ENCODE measurements at regions not wholly inside any gene's neighbourhood (a gene's known extent, or its start where the extent isn't known, plus 50 kb on each side); places are given as distances from the start of the nearest gene placed in this dataset.
A peak's percentile ranks its signal among the peaks of the same experiment; 100 is the strongest.
"Not testable (repeated sequence)": the region's sequence is repeated elsewhere in the genome, so short reads cannot be mapped to it uniquely, and the experiment has no call there.

DNA sequence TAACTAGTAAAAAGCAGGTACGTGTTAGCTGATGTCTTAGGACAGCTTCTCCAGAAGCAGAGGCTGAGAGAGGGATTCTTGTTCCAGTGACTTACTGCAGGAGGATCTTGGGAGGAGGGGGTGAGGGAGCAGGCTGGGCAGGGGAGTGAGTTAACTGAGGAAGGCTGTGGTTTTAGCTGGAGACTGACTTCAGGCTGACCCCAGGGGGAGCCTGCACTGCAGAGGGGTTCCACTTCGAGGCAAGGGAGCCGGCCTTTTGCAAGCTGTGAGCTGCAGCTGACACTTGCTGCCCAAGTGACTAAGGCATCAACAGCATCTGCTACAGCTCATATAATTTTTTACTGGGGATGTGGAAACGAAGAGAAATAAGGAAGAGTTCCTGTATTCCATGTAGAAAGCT, 50.4 kb upstream of the SOD1 start:
- no peak for DNase-seq (ENCODE audit: low spot score)

- no peak for DNase-seq (ENCODE audit: low spot score)
Observed at GRCh38 chr21:31607791-31608190, 51.7 kb upstream of the SOD1 start.

DNA sequence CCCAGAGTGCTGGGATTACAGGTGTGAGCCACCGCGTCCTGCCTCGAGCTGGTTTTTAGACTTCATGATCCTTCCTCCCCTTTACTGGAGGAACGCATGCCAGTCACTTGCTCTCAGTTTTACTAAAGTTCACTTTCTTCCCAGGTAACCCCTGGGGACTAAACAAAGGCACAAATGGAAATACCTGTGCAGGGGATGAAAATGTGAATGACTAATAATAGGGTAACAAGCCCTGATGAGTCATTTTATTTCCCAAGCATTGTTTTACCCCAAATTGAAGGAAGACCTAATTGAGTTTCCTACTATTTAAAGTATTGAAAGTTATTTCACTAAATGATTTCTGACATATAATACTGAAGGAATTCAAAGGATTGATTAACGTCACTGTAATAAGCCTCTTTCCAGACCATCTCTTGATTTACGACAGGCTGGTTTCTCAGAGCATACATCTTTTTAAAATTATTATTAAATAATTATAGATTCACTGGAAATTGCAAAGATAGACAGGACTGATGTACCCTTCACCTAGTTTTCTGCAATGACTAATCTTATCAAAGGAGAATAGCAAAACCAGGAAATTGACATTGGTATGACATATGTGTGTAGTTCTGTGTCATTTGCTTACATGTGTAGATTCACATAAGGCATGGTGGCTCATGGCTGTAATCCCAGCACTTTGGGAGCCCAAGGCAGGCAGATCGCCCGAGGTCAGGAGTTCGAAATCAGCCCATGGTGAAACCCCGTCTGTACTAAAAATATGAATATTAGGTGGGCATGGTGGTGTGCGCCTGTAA, 53.2 kb upstream of the SOD1 start:
- DNase-seq (ENCODE audit: low spot score) = no peak

DNA sequence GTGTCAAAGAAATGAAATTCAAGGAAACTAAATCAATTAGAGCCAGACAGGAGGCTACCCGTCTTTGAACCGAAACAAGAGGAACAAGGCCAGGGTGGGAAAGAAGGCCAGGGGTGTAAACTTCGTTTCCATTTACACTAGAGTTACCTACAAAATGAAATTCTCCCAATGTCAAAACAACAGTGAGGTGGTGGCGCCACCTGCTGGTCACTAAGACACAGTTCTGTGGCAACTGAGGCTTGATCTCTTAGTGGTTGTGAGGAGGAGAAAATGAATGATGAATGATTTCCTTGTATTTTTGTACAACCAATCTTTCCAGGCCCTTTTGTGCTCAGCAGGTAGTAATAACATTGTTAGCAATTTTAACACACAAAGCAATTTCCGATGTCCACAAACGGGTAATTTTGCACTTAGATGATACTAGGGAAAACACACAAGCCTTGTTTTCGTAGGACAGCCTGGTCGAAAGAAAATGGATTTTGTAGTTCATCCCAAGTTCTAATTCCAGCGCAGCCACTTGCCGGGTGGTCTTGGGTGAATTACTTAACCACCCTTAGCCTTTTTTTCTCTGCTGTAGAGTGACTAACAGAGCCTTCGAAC, 54.8 kb upstream of the SOD1 start:
- DNase-seq (ENCODE audit: low spot score) = peak; percentile 60

DNA sequence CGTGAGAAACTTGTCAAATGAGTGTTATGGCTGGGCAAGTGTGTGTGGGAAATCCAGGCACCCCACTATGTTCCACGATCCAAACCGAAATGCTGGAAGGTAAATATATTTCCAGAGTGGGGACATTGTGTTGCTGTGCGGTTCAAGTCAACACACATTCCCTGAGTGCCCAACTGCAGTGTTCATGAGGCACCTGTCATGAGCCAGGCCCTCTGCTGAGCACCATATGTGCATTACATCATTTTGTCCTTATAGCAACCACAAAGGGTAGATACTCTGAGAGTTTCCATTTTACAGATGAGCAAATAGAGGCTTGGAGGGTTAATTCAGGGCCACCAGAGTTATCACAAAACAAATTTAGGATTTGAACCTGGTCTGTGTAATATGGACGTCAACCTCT, 59.9 kb upstream of the SOD1 start:
- DNase-seq (ENCODE audit: low spot score) = no peak

- DNase-seq (ENCODE audit: low spot score) = no peak
Observed at GRCh38 chr21:31599013-31599412, 60.5 kb upstream of the SOD1 start.

- no peak for DNase-seq (ENCODE audit: low spot score)
Observed at GRCh38 chr21:31597683-31598082, 61.8 kb upstream of the SOD1 start.

DNA sequence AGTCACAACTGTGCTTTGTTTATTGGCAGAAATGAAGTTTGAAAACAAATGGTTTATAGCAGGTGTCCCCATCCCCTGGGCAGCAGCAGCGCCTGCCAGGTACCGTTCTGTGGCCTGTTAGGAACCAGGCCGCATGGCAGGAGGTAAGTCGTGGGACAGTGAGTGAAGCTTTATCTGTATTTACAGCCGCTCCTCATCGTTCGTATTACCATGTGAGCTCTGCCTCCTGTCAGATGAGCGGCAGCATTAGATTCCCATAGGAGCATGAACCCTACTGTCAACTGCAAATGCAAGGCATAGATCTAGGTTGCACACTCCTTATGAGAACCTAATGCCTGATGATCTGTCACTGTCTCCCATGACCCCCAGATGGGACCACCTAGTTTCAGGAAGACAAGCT, 63.4 kb upstream of the SOD1 start:
- DNase-seq (ENCODE audit: low spot score) = no peak

DNA sequence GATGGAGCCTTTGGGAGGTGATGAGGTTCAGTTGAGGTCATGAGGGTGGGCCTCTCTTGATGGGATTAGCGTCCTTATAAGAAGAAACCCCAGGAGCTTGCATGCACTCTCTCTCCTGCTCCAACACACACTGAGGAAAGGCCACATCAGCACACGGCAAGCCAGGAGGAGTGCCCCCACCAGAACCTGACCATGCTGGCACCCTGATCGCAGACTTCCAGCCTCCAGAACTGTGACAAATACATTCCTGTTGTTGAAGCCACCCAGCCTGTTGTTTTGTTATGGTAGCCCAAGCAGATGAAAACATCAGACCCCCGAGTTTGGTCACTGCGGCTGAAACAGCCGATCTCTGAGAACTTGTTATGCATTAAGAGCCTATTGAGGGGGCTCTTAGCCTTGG, 64.8 kb upstream of the SOD1 start:
- no peak for DNase-seq (ENCODE audit: low spot score)

DNA sequence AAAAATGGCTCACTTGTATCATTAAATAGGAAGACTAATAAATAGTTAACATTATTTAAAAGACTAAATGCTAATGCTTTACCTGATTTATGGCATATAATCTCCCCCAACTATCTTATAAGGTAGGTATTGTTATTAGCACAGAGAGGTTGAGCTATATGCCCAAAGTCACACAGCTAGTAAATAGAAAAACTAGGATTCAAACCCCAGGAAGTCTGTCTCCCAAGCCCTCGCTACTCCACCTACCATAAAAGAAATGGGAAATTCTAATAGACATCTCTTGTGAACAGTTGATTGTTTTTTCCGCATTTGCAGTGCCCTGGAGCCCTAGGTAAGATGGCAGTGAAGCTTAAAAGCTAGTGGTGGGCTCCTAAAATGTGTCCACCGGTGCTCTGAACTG, 65.2 kb upstream of the SOD1 start:
- no peak for DNase-seq (ENCODE audit: low spot score)

- no peak for DNase-seq (ENCODE audit: low spot score)
Observed at GRCh38 chr21:31592963-31593560, 66.4 kb upstream of the SOD1 start.

- no peak for DNase-seq (ENCODE audit: low spot score)
Observed at GRCh38 chr21:31592516-31592915, 67.0 kb upstream of the SOD1 start.

- no peak for DNase-seq (ENCODE audit: low spot score)
Observed at GRCh38 chr21:31589820-31590219, 69.7 kb upstream of the SOD1 start.

GRCh38 chr21:31586118-31586517, 73.4 kb upstream of the SOD1 start:
- no peak for DNase-seq (ENCODE audit: low spot score)

DNA sequence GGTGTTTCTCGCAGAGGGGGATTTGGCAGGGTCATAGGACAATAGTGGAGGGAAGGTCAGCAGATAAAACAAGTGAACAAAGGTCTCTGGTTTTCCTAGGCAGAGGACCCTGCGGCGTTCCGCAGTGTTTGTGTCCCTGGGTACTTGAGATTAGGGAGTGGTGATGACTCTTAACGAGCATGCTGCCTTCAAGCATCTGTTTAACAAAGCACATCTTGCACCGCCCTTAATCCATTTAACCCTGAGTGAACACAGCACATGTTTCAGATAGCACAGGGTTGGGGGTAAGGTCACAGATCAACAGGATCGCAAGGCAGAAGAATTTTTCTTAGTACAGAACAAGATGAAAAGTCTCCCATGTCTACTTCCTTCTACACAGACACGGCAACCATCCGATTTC, 75.6 kb upstream of the SOD1 start:
- not testable (repeated sequence) for DNase-seq (ENCODE audit: low spot score)

GRCh38 chr21:31583498-31583897, 76.0 kb upstream of the SOD1 start:
- no peak for DNase-seq (ENCODE audit: low spot score)

- peak; percentile 77 for DNase-seq (ENCODE audit: low spot score)
Observed at GRCh38 chr21:31580866-31581276, 78.6 kb upstream of the SOD1 start.

DNA sequence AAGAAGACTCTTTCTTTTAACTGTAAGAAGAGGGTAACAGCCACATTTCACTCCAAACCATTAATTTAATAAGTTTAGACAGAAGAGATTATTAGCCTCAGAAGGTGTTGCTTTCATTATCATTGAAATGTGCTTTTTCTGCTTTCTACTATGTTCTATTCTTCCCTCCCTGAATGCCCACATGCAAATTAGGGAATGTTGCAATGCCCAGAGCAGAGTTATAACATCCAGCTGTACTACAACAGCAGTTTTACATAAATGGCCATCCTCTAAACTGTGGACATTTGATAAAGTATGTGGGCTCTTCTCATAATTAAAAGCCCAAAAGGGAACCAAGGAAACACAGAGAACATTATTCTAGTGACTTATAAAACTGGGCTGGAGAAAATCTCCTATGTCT, 82.2 kb upstream of the SOD1 start:
- no peak for DNase-seq (ENCODE audit: low spot score)

DNA sequence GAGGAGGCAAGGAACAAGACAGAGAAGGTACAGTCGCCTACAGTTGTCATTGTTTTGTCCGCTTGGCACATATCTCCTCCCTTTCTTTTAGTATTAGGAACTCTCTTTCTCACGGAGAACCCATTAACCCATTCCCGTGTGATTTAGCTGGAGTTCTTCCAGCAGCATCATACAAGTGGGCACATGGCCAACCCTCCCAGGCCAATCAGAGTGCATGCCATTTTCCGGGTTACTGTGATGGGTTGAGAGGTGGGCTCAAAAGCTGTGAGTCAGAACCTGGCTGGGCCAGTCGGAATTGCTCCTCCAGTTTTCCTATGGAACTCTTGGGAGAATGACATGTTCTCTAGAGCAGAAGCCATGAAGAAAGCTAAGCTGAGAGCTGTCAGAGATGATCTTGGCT, 83.1 kb upstream of the SOD1 start:
- no peak for DNase-seq (ENCODE audit: low spot score)

- no peak for DNase-seq (ENCODE audit: low spot score)
Observed at GRCh38 chr21:31573217-31573616, 86.3 kb upstream of the SOD1 start.

- DNase-seq (ENCODE audit: low spot score) = no peak
Observed at GRCh38 chr21:31571879-31572278, 87.6 kb upstream of the SOD1 start.

DNA sequence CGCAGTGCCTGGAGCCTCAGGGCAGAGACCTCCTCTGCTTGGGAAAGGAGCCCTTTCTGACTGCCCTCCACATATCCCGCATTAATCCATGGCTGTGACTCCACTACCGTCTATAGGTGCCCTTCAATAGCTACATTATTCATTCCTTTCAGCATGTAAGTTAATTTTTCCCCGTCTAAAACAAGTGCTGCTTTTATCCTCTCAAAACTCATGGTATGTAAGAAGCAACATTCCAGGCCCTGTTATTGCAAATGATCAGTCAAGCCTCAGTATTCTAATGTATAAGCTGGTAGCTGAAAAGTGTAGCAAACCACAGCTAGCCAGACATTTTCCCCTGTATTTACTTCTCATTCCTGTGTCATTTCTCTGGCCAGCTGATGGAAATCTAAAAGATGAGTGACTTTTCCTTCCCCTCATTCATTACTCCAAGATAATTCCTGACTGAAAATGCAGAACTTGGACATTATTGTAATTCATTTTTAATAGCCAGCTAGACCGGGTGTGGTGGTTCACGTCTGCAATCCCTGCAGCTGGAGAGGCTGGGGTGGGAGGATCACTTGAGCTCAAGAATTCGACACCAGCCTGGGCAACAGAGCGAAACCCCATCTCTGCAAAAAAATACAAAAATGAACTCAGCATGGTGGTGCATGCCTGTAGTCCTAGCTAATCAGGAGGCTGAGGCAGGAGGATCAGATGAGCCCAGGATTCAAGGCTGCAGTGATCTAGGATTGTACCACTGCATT, 88.5 kb upstream of the SOD1 start:
- no peak for DNase-seq (ENCODE audit: low spot score)

DNA sequence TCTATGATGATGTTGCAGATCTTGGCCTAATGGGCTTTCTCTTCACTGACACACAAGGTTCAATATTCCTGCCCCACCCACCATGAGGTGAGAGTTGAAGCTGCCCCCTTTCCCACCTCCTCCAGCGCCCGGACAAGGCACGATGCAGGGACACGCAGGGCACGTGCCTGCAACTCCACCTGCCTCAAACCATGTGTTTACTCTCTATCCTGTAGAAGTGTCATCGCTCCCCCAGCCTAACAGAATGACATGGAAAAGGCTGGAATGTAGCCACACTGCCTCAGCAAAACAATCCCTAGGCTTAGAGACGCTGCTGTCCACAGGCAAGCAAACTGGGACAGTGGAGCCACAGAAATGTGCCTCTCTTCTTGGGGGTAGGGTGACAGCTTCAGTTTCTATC, 92.9 kb upstream of the SOD1 start:
- DNase-seq (ENCODE audit: low spot score) = no peak

All from mucosa of gallbladder (tissue), 1 donor.